GM13976 (cell line): ENCODE measurements at regions not wholly inside any gene's neighbourhood (a gene's known extent, or its start where the extent isn't known, plus 50 kb on each side); places are given as distances from the start of the nearest gene placed in this dataset.

Source experiments
- DNase-seq: peaks from one replicate; pipeline ENCODE4 v3.0.0; 2012; ENCODE audit warnings: low spot score
- CTCF ChIP-seq: IDR thresholded peaks from 2 replicates; pipeline ENCODE4 v1.5.1; 2012; ENCODE audit warnings: borderline replicate concordance, mild to moderate bottlenecking; ENCODE audit not compliant: insufficient read depth; ENCODE audit errors: extremely low read depth, missing control alignments, control extremely low read depth
- in situ Hi-C: fragments of 300-500 bp; cut with MboI; formaldehyde crosslinking; loops from one replicate; pipeline ENCODE4 v1.12.0; 2022; ENCODE audit warnings: low sequenced_read_pairs, mixed read lengths, inconsistent platforms; ENCODE audit not compliant: unreplicated experiment

GRCh38 chr12:27382924-27383323 lies 50.3 kb downstream of the BMAL2 start:
- in situ Hi-C loops, result no loop called here
- no peak for TF ChIP-seq CTCF
- no peak for DNase-seq

GRCh38 chr12:27383429-27384260 lies 51.0 kb downstream of the BMAL2 start:
- in situ Hi-C loops, result no loop called here
- peak; percentile 86 for TF ChIP-seq CTCF
- peak; percentile 73 for DNase-seq

GRCh38 chr12:27384261-27384590 lies 51.6 kb downstream of the BMAL2 start:
- TF ChIP-seq CTCF, result no peak
- no peak for DNase-seq
- in situ Hi-C loops, result no loop called here

- in situ Hi-C loops, result no loop called here
- no peak for TF ChIP-seq CTCF
- DNase-seq, result no peak
Measured at GRCh38 chr12:27385766-27386564, 53.3 kb downstream of the BMAL2 start.

GRCh38 chr12:27387473-27387872 lies 54.8 kb downstream of the BMAL2 start:
- in situ Hi-C loops, result no loop called here
- no peak for TF ChIP-seq CTCF
- no peak for DNase-seq

- in situ Hi-C loops, result no loop called here
- TF ChIP-seq CTCF, result no peak
- no peak for DNase-seq
Measured at GRCh38 chr12:27388650-27389049, 56.0 kb downstream of the BMAL2 start.
